Iris pigment epithelial cell (primary cell): ENCODE measurements at regions not wholly inside any gene's neighbourhood (a gene's known extent, or its start where the extent isn't known, plus 50 kb on each side); places are given as distances from the start of the nearest gene placed in this dataset.
A peak's percentile ranks its signal among the peaks of the same experiment; 100 is the strongest.
"Not testable (repeated sequence)": the region's sequence is repeated elsewhere in the genome, so short reads cannot be mapped to it uniquely, and the experiment has no call there.

Experiments used
- DNase-seq: peaks from one replicate; pipeline ENCODE4 v3.0.0-alpha.2; 2011; ENCODE audit warnings: low read depth

DNA sequence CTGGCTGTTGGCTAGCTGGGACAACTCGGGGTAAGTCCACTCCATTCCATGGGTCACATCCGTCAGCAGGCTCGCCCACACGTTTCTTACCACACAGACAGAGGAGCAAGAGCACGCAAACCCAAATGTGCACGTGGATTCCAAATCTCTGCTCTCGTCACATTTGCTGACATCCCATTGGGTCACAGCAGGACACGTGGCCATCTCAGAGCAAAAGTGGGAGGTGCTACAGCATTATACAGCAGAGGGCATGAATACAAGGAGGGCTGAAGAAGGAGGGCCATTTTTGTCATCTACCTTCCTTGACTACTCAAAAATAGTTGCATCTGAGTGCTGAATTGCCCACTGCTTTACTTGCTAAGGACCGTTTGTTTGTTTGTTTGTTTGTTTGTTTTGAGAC, 84.7 kb downstream of the RBBP6 start:
- DNase-seq, result no peak

- DNase-seq, result peak; percentile 87
Observed at GRCh38 chr16:24626256-24626655, 86.9 kb downstream of the RBBP6 start.

- no peak for DNase-seq
Observed at GRCh38 chr16:24634919-24635318, 94.5 kb upstream of the TNRC6A start.

GRCh38 chr16:24635900-24636610, 93.4 kb upstream of the TNRC6A start:
- peak; percentile 95 for DNase-seq

- DNase-seq, result no peak
Observed at GRCh38 chr16:24639769-24640168, 89.7 kb upstream of the TNRC6A start.

- no peak for DNase-seq
Observed at GRCh38 chr16:24643489-24643888, 86.0 kb upstream of the TNRC6A start.

DNA sequence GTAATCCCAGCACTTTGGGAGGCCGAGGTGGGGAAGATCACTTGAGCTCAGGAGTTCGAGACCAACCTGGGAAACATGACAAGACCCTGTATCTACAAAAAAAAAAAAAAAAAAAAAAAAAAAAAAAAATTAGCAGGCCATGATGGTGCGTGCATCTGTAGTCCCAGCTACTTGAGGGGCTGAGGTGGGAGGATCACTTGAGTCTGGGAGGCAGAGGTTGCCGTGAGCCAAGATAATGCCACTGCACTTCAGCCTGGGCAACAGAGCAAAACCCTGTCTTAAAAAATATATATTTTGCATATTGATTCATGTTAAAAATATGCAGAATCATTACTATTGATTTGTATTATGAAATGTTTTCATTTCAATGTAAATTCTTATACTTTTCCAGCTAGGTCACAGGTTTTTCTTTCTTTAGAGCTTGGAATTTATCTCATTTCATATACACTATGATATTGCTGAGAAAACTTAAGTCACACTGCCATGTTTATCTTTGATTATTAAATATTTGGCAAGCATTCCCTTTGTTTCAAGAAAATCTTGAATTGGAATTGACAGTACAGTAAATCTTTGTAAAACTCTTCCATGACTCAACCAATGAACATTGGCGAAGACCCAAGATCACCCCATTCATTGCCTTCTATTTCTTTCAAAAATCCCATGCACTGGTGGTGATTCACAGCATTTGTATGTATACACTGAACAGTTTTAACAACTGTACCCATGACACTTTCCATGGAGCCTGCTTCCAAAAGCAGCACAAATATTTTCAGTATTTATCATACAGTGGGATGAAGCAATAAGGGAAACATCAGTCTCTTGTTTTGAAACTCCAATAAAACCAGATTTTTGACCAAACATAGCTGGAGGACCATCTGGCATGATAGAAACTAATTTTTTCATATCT, 83.5 kb upstream of the TNRC6A start:
- peak; percentile 99 for DNase-seq

DNA sequence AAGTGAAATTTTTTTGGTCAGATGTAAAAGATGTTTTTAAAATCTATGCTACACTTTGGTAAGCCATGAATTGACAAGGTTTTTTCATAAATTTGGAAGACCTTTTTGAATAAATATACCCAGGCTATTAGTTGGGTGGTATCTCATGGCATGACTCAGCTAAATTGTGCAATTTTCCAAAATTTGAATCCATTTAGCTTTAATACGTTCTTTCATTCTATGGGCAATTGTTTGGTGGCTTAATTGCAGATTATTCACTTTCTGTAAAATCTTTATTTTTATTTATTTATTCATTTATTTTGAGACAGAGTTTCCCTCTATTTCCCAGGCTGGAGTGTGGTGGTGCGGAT, 82.8 kb upstream of the TNRC6A start:
- DNase-seq, result no peak

GRCh38 chr16:24652209-24652712, 77.2 kb upstream of the TNRC6A start:
- DNase-seq, result no peak

- DNase-seq, result peak; percentile 20
Observed at GRCh38 chr16:24652803-24653202, 76.6 kb upstream of the TNRC6A start.

DNA sequence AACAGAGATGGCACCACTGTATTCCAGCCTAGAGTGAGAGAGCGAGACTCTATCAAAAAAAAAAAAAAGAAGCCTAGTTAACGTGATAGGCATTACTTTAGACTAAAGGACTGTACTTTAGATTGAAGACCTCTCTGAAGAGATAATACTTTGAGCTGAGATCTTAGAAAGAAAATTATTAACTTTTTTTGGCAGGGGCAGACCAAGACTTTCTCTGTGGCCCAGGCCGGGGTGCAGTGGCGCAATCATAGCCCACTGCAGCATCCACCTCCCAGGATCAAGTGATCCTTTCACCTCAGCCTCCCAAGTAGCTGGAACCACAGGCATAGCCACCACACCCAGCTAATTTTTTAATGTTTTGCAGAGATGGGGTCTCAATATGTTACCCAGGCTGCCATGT, 75.7 kb upstream of the TNRC6A start:
- no peak for DNase-seq

DNA sequence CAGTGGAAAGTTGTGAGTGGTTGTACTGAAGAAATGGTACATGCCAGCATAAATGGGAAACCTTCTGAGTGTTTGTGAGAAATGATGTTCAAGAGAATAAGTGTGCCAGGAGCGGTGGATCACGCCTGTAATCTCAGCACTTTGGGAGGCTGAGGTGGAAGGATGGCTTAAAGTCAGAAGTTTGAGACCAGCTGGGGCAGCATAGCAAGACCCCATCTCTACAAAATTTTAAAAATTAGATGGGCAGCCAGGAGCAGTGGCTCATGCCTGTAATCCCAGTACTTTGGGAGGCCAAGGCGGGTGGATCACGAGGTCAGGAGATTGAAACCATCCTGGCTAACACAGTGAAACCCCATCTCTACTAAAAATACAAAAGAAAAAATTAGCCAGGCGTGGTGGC, 63.5 kb upstream of the TNRC6A start:
- DNase-seq, result not testable (repeated sequence)

- DNase-seq, result no peak
Observed at GRCh38 chr16:24667244-24667764, 62.1 kb upstream of the TNRC6A start.

DNA sequence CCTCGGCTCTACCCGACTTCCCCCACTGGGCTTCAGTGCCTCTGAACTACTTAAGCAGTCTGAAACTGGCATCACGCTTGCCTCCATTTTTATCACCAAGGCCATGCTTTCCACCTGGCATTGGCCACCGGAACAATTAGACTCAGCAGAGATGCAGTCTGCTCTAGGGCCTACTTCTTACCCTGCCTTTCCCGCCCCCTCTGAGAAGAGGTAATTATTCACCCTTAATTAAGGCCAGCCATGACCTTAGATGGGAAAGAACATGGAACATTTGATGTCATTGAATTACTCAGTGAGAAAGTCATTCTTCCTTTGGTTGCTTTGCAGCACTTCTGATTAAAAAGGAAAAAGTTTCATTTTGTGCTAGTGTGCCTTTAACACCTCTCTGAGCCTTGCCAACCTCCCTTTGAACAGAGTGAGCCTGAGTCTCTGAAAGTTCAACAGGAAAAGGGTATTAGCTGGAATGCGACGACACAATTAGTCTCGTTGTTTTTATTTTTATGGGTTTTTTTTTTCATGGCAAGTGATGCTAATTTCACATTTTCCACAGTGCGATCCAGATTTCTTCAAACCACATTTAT, 60.9 kb upstream of the TNRC6A start:
- peak; percentile 65 for DNase-seq

DNA sequence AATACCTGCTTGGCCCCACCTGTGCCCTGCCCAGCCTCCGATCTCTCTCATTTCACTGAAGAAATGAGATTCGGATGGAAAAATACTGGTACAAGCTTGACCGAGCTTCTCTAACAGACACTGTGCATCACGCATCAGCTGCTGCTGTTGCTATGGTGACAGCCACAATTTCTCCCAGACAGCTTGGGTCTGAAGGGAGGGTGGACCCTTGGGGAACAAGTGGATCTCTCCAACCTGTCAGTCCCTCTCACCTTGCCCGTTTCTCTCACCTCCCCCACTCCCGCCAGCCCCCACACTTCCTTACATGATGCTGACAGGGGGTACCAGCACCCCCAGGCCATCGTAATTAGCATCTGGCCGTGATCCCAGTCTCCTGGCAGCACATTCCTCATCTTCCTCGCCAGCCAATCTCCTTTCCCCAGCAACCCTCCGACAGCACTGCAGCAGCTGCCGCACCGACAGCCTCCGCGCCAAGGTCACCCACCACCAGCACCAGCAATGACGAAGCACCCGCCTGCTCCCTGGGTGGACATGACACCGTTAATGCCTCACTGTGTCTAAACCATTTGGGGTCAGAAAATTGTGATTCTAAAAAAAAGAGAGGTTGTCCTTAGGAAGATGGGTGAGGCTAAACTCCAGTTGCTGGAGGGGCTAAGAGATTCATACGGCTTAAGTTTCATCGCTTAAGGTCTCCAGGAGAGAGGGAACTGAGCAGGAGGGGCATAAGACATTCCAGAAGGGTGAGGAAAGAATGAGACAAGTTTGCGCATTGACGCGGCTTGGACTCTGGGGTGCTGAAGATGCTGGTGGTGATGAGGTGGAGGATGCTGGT, 58.6 kb upstream of the TNRC6A start:
- DNase-seq, result peak; percentile 92

- DNase-seq, result no peak
Observed at GRCh38 chr16:24671455-24671954, 57.9 kb upstream of the TNRC6A start.

GRCh38 chr16:24673155-24673554, 56.3 kb upstream of the TNRC6A start:
- no peak for DNase-seq

DNA sequence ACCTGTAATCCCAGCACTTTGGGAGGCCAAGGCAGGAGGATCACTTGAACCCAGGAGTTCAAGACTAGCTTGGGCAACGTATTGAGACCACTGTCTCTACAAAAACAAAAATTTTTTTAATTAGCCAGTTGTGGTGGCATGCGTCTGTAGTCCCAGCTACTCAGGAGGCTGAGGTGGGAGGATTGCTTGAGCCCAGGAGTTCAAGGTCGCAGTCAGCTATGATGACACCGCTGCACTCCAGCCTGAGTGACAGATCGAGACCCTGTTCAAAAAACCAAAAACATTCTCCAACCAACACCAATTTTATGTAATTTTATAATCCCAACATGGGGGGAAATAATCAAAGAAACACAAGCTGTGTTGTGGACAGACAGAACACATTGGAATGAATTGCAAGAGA, 54.6 kb upstream of the TNRC6A start:
- no peak for DNase-seq

DNA sequence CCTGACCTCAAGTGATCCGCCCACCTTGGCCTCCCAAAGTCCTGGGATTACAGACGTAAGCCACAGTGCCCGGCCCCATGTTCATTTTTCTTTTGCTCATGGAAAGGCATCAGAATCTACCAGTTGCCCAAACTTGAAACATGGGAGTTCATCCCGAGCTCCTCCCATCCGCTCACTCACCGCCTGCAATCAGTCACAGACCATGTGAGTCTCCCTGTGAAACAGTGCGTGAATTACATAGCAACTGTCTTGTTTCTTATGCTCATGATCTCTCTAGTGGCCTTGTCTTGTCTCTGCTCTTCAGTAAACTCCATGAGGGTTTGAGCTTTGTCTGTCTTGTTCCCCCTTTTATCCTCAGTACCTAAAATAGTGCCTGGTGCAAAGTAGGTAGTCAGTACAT, 52.1 kb upstream of the TNRC6A start:
- DNase-seq, result no peak
